Panc1 (cell line): ENCODE measurements at regions not wholly inside any gene's neighbourhood (a gene's known extent, or its start where the extent isn't known, plus 50 kb on each side); places are given as distances from the start of the nearest gene placed in this dataset.

ENCODE experiments used
- POLR2AphosphoS5 ChIP-seq: IDR thresholded peaks from 2 replicates; pipeline ENCODE4 v1.6.1; 2012; ENCODE audit warnings: mild to moderate bottlenecking, low read depth, low read length, moderate library complexity
- SIN3A ChIP-seq: IDR thresholded peaks from 2 replicates; pipeline ENCODE4 v1.6.1; 2012; ENCODE audit warnings: low read depth, mild to moderate bottlenecking, low read length, moderate library complexity, borderline replicate concordance; ENCODE audit not compliant: insufficient read depth
- TCF7L2 ChIP-seq: IDR thresholded peaks from 2 replicates; pipeline ENCODE4 v1.6.1; 2011; ENCODE audit warnings: mild to moderate bottlenecking, low read depth, low read length, inconsistent platforms
- TF ChIP-seq, protein P1 (sequence below): fragments of 450-650 bp; IDR thresholded peaks from 2 replicates; pipeline ENCODE4 v1.5.1; 2017; ENCODE audit warnings: mild to moderate bottlenecking
- TF ChIP-seq, protein P2 (sequence below), 2 experiments: IDR thresholded peaks; 2 replicates each; pipeline ENCODE4 v1.6.1; 2011 to 2012; ENCODE audit warnings: low read depth in 2 of 2, control low read depth in 1 of 2, low read length in 1 of 2, mild to moderate bottlenecking in 1 of 2, moderate library complexity in 1 of 2; ENCODE audit not compliant: insufficient read depth in 1 of 2

DNA sequence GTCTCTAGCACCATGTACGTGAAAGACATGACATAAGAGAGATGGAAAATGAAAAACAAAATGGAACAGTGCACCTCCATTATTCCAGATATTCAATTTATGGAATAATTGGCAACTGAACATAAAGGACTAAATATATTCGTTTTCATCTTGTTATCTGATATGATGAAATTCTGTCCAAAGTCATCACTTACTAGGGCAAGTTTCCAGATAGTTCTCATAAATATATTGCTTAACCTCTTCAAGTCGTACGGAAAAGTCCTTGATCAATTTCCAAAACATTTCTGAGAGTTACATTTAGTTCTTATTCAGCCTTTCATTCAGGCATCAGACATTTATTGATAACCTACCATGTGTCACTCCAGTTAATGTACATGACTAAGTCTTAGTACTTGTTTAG, 185.2 kb downstream of the HGF start:
- TF ChIP-seq, protein P1, sequence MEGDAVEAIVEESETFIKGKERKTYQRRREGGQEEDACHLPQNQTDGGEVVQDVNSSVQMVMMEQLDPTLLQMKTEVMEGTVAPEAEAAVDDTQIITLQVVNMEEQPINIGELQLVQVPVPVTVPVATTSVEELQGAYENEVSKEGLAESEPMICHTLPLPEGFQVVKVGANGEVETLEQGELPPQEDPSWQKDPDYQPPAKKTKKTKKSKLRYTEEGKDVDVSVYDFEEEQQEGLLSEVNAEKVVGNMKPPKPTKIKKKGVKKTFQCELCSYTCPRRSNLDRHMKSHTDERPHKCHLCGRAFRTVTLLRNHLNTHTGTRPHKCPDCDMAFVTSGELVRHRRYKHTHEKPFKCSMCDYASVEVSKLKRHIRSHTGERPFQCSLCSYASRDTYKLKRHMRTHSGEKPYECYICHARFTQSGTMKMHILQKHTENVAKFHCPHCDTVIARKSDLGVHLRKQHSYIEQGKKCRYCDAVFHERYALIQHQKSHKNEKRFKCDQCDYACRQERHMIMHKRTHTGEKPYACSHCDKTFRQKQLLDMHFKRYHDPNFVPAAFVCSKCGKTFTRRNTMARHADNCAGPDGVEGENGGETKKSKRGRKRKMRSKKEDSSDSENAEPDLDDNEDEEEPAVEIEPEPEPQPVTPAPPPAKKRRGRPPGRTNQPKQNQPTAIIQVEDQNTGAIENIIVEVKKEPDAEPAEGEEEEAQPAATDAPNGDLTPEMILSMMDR = no peak
- TF ChIP-seq POLR2AphosphoS5 (no peak), SIN3A (no peak), TCF7L2 (no peak)
- TF ChIP-seq, protein P2, sequence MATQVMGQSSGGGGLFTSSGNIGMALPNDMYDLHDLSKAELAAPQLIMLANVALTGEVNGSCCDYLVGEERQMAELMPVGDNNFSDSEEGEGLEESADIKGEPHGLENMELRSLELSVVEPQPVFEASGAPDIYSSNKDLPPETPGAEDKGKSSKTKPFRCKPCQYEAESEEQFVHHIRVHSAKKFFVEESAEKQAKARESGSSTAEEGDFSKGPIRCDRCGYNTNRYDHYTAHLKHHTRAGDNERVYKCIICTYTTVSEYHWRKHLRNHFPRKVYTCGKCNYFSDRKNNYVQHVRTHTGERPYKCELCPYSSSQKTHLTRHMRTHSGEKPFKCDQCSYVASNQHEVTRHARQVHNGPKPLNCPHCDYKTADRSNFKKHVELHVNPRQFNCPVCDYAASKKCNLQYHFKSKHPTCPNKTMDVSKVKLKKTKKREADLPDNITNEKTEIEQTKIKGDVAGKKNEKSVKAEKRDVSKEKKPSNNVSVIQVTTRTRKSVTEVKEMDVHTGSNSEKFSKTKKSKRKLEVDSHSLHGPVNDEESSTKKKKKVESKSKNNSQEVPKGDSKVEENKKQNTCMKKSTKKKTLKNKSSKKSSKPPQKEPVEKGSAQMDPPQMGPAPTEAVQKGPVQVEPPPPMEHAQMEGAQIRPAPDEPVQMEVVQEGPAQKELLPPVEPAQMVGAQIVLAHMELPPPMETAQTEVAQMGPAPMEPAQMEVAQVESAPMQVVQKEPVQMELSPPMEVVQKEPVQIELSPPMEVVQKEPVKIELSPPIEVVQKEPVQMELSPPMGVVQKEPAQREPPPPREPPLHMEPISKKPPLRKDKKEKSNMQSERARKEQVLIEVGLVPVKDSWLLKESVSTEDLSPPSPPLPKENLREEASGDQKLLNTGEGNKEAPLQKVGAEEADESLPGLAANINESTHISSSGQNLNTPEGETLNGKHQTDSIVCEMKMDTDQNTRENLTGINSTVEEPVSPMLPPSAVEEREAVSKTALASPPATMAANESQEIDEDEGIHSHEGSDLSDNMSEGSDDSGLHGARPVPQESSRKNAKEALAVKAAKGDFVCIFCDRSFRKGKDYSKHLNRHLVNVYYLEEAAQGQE (IDR thresholded peaks at IDR 0.05; ENCODE audit: insufficient read depth in 1 of 2, low read depth in 2 of 2, low read length in 1 of 2) = no peak
